SK-N-SH treated with all-trans-retinoic acid at 6 μM for 48 hours (cell line): ENCODE measurements at regions not wholly inside any gene's neighbourhood (a gene's known extent, or its start where the extent isn't known, plus 50 kb on each side); places are given as distances from the start of the nearest gene placed in this dataset.

Experiments used
- ATAC-seq: fragments of 200-7000 bp; cut with Tn5 transposase; 3 replicates; pipeline ENCODE4 v1.9.1; 2020; ENCODE audit warnings: mild to moderate bottlenecking, moderate library complexity
- ARNTL ChIP-seq: fragments of 450-650 bp; formaldehyde crosslinking; IDR thresholded peaks from 2 replicates; pipeline ENCODE4 v1.5.0; 2020; ENCODE audit warnings: low read depth, mild to moderate bottlenecking, moderate library complexity, borderline replicate concordance
- BACH2 ChIP-seq: fragments of 250-450 bp; sonication (Bioruptor Pico); IDR thresholded peaks from 2 replicates; pipeline ENCODE4 v1.9.0; 2021; ENCODE audit warnings: mild to moderate bottlenecking, borderline replicate concordance
- CREB5 ChIP-seq: fragments of 250-450 bp; sonication (Bioruptor Pico); IDR thresholded peaks from 2 replicates; pipeline ENCODE4 v1.5.1; 2020; ENCODE audit warnings: low read depth, mild to moderate bottlenecking, moderate library complexity
- CSDC2 ChIP-seq: fragments of 250-450 bp; sonication (Bioruptor Pico); IDR thresholded peaks from 2 replicates; pipeline ENCODE4 v1.5.0; 2020; ENCODE audit warnings: mild to moderate bottlenecking, moderate library complexity
- CSRNP3 ChIP-seq: fragments of 250-450 bp; sonication (Bioruptor Pico); IDR thresholded peaks from 2 replicates; pipeline ENCODE4 v1.5.1; 2021; ENCODE audit warnings: mild to moderate bottlenecking, moderate library complexity
- ESRRG ChIP-seq: fragments of 250-450 bp; sonication (Bioruptor Pico); IDR thresholded peaks from 2 replicates; pipeline ENCODE4 v1.6.1; 2021; ENCODE audit warnings: mild to moderate bottlenecking
- GLIS3 ChIP-seq: fragments of 250-450 bp; sonication (Bioruptor Pico); IDR thresholded peaks from 2 replicates; pipeline ENCODE4 v1.5.0; 2020; ENCODE audit warnings: mild to moderate bottlenecking, moderate library complexity
- ISL1 ChIP-seq: fragments of 250-450 bp; sonication (Bioruptor Pico); IDR thresholded peaks from 2 replicates; pipeline ENCODE4 v2.1.2; 2022; ENCODE audit warnings: mild to moderate bottlenecking, moderate library complexity
- OSR1 ChIP-seq: fragments of 250-450 bp; sonication (Bioruptor Pico); IDR thresholded peaks from 2 replicates; pipeline ENCODE4 v1.8.0; 2022; ENCODE audit warnings: moderate library complexity, mild to moderate bottlenecking, inconsistent platforms
- PATZ1 ChIP-seq: fragments of 250-450 bp; sonication (Bioruptor Pico); IDR thresholded peaks from 2 replicates; pipeline ENCODE4 v1.8.0; 2020; ENCODE audit warnings: mild to moderate bottlenecking, moderate library complexity, borderline replicate concordance
- POU6F1 ChIP-seq: fragments of 250-450 bp; sonication (Bioruptor Pico); IDR thresholded peaks from 2 replicates; pipeline ENCODE4 v1.8.0; 2021; ENCODE audit warnings: low read depth, mild to moderate bottlenecking, moderate library complexity, borderline replicate concordance
- RARB ChIP-seq: fragments of 250-450 bp; sonication (Bioruptor Pico); IDR thresholded peaks from 2 replicates; pipeline ENCODE4 v1.8.0; 2021; ENCODE audit warnings: mild to moderate bottlenecking, moderate library complexity
- SNAI2 ChIP-seq: fragments of 250-450 bp; sonication (Bioruptor Pico); IDR thresholded peaks from 2 replicates; pipeline ENCODE4 v1.5.0; 2020; ENCODE audit warnings: mild to moderate bottlenecking, moderate library complexity
- TCF4 ChIP-seq: fragments of 250-450 bp; sonication (Bioruptor Pico); IDR thresholded peaks from 2 replicates; pipeline ENCODE4 v1.8.0; 2021; ENCODE audit warnings: mild to moderate bottlenecking, moderate library complexity, borderline replicate concordance
- TOX ChIP-seq: fragments of 250-450 bp; sonication (Bioruptor Pico); IDR thresholded peaks from 2 replicates; pipeline ENCODE4 v1.8.0; 2021; ENCODE audit warnings: mild to moderate bottlenecking, moderate library complexity, borderline replicate concordance
- TSHZ2 ChIP-seq: fragments of 250-450 bp; sonication (Bioruptor Pico); IDR thresholded peaks from 2 replicates; pipeline ENCODE4 v1.5.0; 2020; ENCODE audit warnings: mild to moderate bottlenecking, moderate library complexity
- ZC3H10 ChIP-seq: fragments of 250-450 bp; sonication (Bioruptor Pico); IDR thresholded peaks from 2 replicates; pipeline ENCODE4 v1.5.1; 2021; ENCODE audit warnings: mild to moderate bottlenecking, moderate library complexity
- ZFP3 ChIP-seq: fragments of 250-450 bp; sonication (Bioruptor Pico); IDR thresholded peaks from 2 replicates; pipeline ENCODE4 v1.5.0; 2020; ENCODE audit warnings: mild to moderate bottlenecking, moderate library complexity
- ZFP30 ChIP-seq: fragments of 450-650 bp; formaldehyde crosslinking; IDR thresholded peaks from 2 replicates; pipeline ENCODE4 v1.5.0; 2022; ENCODE audit warnings: mild to moderate bottlenecking, moderate library complexity
- ZNF565 ChIP-seq: fragments of 450-650 bp; formaldehyde crosslinking; conservative IDR thresholded peaks from 2 replicates; pipeline ENCODE4 v1.5.0; 2020; ENCODE audit warnings: low read depth, mild to moderate bottlenecking, moderate library complexity
- ZNF70 ChIP-seq: fragments of 450-650 bp; formaldehyde crosslinking; IDR thresholded peaks from 2 replicates; pipeline ENCODE4 v1.5.0; 2020; ENCODE audit warnings: mild to moderate bottlenecking, moderate library complexity
- ZNF8 ChIP-seq: fragments of 450-650 bp; formaldehyde crosslinking; IDR thresholded peaks from 2 replicates; pipeline ENCODE4 v1.5.0; 2020; ENCODE audit warnings: mild to moderate bottlenecking, moderate library complexity

- no peak for ATAC-seq
- TF ChIP-seq POU6F1 (no peak), CREB5 (CRISPR knock-in tag) (no peak), ZNF565 (CRISPR knock-in tag) (no peak), ISL1 (no peak), ZFP3 (no peak), TCF4 (CRISPR knock-in tag) (no peak), ESRRG (CRISPR knock-in tag) (no peak), CSRNP3 (CRISPR knock-in tag) (no peak)
Observed at GRCh38 chr19:34051255-34051654, 121.0 kb upstream of the LSM14A start.

- TF ChIP-seq ZNF70 (CRISPR knock-in tag) (no peak), GLIS3 (CRISPR knock-in tag) (no peak), SNAI2 (CRISPR knock-in tag) (no peak), ZC3H10 (CRISPR knock-in tag) (no peak), PATZ1 (CRISPR knock-in tag) (no peak), ZFP3 (no peak), POU6F1 (no peak), CSDC2 (CRISPR knock-in tag) (no peak), ARNTL (CRISPR knock-in tag) (no peak), OSR1 (CRISPR knock-in tag) (no peak), ZFP30 (CRISPR knock-in tag) (no peak), BACH2 (CRISPR knock-in tag) (no peak), TCF4 (CRISPR knock-in tag) (no peak), TSHZ2 (CRISPR knock-in tag) (no peak), CSRNP3 (CRISPR knock-in tag) (no peak), ZNF8 (CRISPR knock-in tag) (no peak), RARB (CRISPR knock-in tag) (no peak), ZNF565 (CRISPR knock-in tag) (no peak), TOX (no peak)
- ATAC-seq = no peak
Observed at GRCh38 chr19:34057155-34057554, 115.1 kb upstream of the LSM14A start.
